Lower leg skin (tissue), 4 donors: ENCODE measurements at regions not wholly inside any gene's neighbourhood (a gene's known extent, or its start where the extent isn't known, plus 50 kb on each side); places are given as distances from the start of the nearest gene placed in this dataset.
A peak's percentile ranks its signal among the peaks of the same experiment; 100 is the strongest.
"Not testable (repeated sequence)": the region's sequence is repeated elsewhere in the genome, so short reads cannot be mapped to it uniquely, and the experiment has no call there.

ENCODE experiments used
- DNase-seq, 2 donors: peaks; one replicate each; pipeline ENCODE4 v3.0.0-alpha.2; 2019; ENCODE audit warnings: low spot score in 2 of 2
- H3K4me3 ChIP-seq: fragments of 200-600 bp; sonication (generic); 2 replicates; pipeline ENCODE4 v1.5.1; 2017; ENCODE audit warnings: mild to moderate bottlenecking, low read depth; ENCODE audit not compliant: poor library complexity, severe bottlenecking
- POLR2A ChIP-seq, 2 donors: fragments of 450-650 bp; IDR thresholded peaks; one replicate each; pipeline ENCODE4 v1.6.1; 2016 to 2017; ENCODE audit warnings: antibody characterized with exemption in 2 of 2, mild to moderate bottlenecking in 1 of 2, moderate library complexity in 1 of 2
- whole genome bisulfite sequencing, 2 donors: methylation state at CpG; one replicate each; pipeline ENCODE4 v1.1.5; 2018; 5-methylcytosine and 5-hydroxymethylcytosine counted together
- intact Hi-C: fragments of 100-400 bp; cut with DNase I; formaldehyde crosslinking; loops from one replicate; pipeline ENCODE4 v1.15.0; 2023; ENCODE audit warnings: low total_unique reads
- TF ChIP-seq, protein P1 (sequence below), 3 donors: fragments of 450-650 bp; IDR thresholded peaks; one replicate each; pipeline ENCODE4 v1.5.1; 2016; ENCODE audit warnings: antibody characterized with exemption in 3 of 3, mild to moderate bottlenecking in 3 of 3, moderate library complexity in 2 of 3

DNA sequence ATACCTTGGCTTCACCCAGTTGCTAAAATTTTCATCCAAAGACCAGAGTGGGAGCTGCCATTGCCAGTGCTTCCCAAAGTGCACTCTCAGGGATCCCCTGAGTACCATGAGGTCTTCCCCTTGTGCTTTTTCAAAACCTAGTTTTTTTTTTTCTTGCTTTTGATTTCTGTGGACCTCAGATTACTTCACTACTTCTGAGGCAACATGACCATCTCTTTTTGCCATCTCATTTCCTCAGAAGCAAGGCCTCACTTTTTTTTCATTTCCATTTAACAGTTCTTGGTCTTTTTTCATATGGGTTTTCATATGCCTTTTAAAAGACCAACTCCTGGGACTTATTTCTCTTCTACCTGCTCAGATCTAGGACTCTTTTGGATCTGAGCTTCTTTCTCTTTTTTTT, 64.1 kb upstream of the MMS22L start:
- TF ChIP-seq, protein P1, sequence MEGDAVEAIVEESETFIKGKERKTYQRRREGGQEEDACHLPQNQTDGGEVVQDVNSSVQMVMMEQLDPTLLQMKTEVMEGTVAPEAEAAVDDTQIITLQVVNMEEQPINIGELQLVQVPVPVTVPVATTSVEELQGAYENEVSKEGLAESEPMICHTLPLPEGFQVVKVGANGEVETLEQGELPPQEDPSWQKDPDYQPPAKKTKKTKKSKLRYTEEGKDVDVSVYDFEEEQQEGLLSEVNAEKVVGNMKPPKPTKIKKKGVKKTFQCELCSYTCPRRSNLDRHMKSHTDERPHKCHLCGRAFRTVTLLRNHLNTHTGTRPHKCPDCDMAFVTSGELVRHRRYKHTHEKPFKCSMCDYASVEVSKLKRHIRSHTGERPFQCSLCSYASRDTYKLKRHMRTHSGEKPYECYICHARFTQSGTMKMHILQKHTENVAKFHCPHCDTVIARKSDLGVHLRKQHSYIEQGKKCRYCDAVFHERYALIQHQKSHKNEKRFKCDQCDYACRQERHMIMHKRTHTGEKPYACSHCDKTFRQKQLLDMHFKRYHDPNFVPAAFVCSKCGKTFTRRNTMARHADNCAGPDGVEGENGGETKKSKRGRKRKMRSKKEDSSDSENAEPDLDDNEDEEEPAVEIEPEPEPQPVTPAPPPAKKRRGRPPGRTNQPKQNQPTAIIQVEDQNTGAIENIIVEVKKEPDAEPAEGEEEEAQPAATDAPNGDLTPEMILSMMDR (IDR thresholded peaks at IDR 0.05): no peak
- no peak for TF ChIP-seq POLR2A (IDR thresholded peaks at IDR 0.05)
- no peak overlapping the region for H3K4me3 ChIP-seq
- intact Hi-C loops: no loop called here

DNA sequence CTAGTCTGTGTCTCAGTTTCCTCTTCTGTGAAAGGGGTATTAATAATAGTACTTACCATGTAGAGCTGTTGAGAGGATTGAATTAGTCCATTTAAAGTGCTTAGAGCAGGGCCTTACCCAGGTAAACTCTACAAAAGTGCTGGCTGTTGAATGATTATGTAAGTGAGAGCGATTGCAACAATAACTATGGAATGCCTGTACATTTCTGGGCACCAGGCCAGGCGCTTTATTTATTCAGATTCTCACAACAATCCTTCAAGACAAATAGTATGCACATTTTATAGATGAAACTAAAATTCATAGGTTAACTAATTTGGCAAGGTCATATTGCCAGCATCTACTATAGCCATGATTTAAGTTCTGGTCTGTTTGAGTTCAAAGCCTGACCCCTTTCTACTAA, 78.3 kb upstream of the MMS22L start:
- intact Hi-C loops: no loop called here
- no peak for DNase-seq
- no peak for TF ChIP-seq POLR2A (IDR thresholded peaks at IDR 0.05)
- TF ChIP-seq, protein P1 (IDR thresholded peaks at IDR 0.05): no peak
- H3K4me3 ChIP-seq: no peak overlapping the region
- 52 to 59% methylated on average over 2 of the region's 2 CpGs for WGBS, 2 donors

More for the DNA sequence above, 64.1 kb upstream of the MMS22L start:
- DNase-seq: no peak

DNA sequence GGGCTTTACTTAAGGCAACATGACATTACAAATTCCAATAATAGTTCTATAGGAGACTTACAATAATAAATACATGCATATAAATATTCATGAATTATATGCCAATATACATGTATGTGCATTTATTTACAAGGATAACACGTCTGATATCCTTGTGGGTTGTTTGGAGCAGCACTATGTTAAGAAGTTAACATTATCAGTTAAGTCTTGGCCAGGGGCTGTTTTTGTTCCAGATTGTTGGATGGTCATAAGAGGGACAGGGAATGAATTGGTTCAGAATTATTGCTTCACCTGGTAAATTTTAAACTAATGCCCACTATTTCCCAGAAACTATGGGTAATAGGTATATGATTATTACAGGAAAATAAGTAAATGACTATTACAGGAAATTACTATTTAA, 81.3 kb upstream of the MMS22L start:
- DNase-seq: no peak
- TF ChIP-seq POLR2A (IDR thresholded peaks at IDR 0.05): no peak
- TF ChIP-seq, protein P1 (IDR thresholded peaks at IDR 0.05): no peak
- intact Hi-C loops: no loop called here
- WGBS, 2 donors: 65 to 75% methylated on average over 1 of the region's 1 CpG
- H3K4me3 ChIP-seq: no peak overlapping the region

DNA sequence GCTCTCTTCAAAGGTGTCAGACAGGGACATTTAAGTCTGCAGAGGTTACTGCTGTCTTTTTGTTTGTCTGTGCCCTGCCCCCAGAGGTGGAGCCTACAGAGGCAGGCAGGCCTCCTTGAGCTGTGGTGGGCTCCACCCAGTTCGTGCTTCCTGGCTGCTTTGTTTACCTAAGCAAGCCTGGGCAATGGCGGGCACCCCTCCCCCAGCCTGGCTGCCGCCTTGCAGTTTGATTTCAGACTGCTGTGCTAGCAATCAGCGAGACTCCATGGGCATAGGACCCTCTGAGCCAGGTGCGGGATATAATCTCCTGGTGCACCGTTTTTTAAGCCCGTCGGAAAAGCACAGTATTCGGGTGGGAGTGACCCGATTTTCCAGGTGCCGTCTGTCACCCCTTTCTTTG, 99.1 kb upstream of the MMS22L start:
- H3K4me3 ChIP-seq, intact Hi-C loops, DNase-seq: not testable (repeated sequence)
- 91 to 93% methylated on average over 11 of the region's 11 CpGs for WGBS, 2 donors

DNA sequence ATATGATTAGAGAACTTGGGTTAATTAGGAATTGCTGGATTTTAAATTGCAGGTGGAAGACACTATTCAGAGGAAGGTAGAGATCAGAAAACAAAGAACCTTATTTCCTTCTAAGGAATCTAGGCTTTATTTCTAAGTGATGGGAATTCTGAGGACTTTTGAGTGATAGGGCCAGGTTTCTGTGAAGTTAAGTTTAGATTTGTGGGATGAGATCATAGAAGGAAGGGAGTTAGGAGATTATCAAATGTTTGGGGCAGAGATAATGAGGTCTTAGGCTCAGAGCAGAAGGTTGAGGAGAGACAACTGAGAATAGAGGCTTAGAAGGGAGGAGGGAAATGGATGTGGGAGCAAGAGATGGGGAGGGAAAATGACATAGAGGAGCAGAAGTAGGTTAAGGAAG, 109.7 kb upstream of the MMS22L start:
- TF ChIP-seq POLR2A (IDR thresholded peaks at IDR 0.05): no peak
- TF ChIP-seq, protein P1 (IDR thresholded peaks at IDR 0.05): no peak
- DNase-seq: no peak
- no peak overlapping the region for H3K4me3 ChIP-seq
- intact Hi-C loops: loop anchor here (5.0 kb wide), 2 partner anchors 210 to 490 kb away; no protein-coding TSS in a partner anchor

DNA sequence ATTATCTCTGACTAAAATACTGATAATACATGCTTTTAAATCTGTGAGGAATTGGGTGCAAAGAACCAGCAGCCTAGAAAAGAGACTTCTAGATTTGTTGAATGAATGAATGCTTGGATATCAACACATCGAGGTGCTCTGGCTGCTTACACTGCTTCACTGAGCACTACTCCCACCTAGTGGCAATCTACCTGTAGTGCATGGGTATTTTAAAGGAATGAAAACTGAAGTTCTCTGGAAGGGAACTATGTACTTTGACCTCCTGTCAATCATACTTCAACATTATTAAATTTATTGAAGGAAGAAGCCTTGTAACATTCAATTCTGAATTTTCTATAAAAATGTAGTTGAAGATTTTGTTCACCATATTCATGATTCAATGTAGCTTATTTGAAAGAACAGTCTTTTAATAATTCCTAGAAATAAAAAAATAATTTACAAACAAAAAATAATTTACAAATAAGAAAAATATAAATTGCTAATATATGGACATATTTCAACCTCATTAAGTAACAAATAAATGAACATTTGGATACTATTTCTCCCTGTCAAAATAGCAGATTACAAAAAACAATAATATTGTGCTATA, 111.2 kb upstream of the MMS22L start:
- 0% methylated on average over 1 of the region's 1 CpG for WGBS, 2 donors
- no peak overlapping the region for H3K4me3 ChIP-seq
- intact Hi-C loops: loop anchor here (5.0 kb wide), 2 partner anchors 212 to 492 kb away; no protein-coding TSS in a partner anchor
- DNase-seq: peak in 1 of 2 donors; percentile 37
- TF ChIP-seq, protein P1 (IDR thresholded peaks at IDR 0.05): peak in 1 of 3 donors; percentile 45
- no peak for TF ChIP-seq POLR2A (IDR thresholded peaks at IDR 0.05)
